ENCODE measurements at regions not wholly inside any gene's neighbourhood (a gene's known extent, or its start where the extent isn't known, plus 50 kb on each side); places are given as distances from the start of the nearest gene placed in this dataset.
"Not testable (repeated sequence)": the region's sequence is repeated elsewhere in the genome, so short reads cannot be mapped to it uniquely, and the experiment has no call there.

DNA sequence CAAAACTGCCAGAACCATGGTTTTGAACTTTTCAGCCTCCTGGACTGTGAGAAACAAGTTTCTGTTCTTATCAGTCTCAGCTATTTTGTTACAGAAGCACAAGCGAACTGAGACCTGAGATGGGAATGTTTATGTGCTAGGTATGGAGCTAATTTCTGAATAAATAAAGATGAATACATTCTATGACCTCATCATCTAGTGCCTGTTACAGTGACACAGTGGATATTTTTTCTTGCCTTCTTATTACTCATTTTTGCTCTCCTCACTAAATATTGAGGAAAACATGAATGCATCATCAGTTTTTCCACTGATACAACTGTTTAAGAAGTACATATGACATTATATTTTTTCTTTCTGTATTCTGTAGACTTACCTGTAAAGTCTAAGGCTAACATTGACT is 601.9 kb upstream of the TPTE start:
- H3K27me3 Mint-ChIP-seq (ENCODE audit: low read depth); intact Hi-C loops (cut with micrococcal nuclease): not testable (repeated sequence)

GRCh38 chr21:9943639-9944038 is 577.7 kb upstream of the TPTE start:
- CTCF ChIA-PET; H3K36me3 Mint-ChIP-seq (ENCODE audit: low read depth); intact Hi-C loops (cut with micrococcal nuclease); H3K27ac Mint-ChIP-seq; H3K4me1 Mint-ChIP-seq (ENCODE audit: low read depth); H3K4me3 Mint-ChIP-seq; H3K27me3 Mint-ChIP-seq (ENCODE audit: low read depth); DNase-seq: not testable (repeated sequence)
- peaks cover 18% of the 10 kb centered on the region for H3K9me3 Mint-ChIP-seq

More for the DNA sequence above, 601.9 kb upstream of the TPTE start:
- H3K4me1 Mint-ChIP-seq (ENCODE audit: low read depth); H3K27ac Mint-ChIP-seq; H3K4me3 Mint-ChIP-seq; H3K36me3 Mint-ChIP-seq (ENCODE audit: low read depth); H3K9me3 Mint-ChIP-seq; DNase-seq; CTCF ChIA-PET: not testable (repeated sequence)

GRCh38 chr21:9946057-9946456 is 575.3 kb upstream of the TPTE start:
- intact Hi-C loops (cut with micrococcal nuclease); CTCF ChIA-PET; H3K36me3 Mint-ChIP-seq (ENCODE audit: low read depth); H3K4me1 Mint-ChIP-seq (ENCODE audit: low read depth); H3K27me3 Mint-ChIP-seq (ENCODE audit: low read depth); DNase-seq; H3K4me3 Mint-ChIP-seq; H3K27ac Mint-ChIP-seq: not testable (repeated sequence)
- H3K9me3 Mint-ChIP-seq, result peaks cover 21% of the 10 kb centered on the region

DNA sequence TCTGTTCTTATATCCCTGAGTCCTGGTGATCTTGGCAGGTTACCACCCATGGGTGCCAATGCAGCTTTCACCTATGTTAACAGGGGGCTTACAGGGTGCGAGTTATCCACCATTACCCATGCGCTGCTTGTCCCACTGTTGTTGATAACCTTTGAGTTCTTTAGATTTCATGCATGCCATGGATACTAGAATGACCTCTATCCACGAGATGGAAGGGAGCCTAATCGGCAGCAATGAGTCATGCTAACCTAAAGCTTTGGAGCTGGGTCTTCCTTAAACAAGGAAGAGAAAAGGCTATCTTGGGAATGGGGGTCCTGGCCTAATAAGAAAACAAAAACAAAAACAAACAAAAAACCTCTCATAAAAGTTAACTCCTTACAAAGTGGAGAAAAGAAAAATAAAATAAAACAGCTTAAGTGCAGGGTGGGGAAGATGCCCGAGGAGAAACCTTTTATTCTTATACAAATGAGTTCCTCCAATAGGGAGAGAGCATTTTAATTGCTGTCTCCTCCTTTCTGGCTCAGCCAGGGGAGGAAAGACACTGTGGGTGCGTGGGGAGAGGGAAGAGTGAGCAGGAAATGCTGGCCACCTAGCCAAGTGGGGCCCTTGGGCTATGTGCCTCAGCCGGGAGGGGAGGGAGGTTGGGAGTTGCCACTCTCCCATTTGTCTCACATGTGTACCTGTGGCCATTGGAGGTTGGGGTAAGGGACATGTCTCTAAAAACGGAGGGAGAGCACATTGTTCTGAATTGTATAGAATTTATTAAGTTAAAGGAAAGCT is 571.7 kb upstream of the TPTE start:
- CTCF ChIA-PET; H3K27me3 Mint-ChIP-seq (ENCODE audit: low read depth); H3K4me1 Mint-ChIP-seq (ENCODE audit: low read depth); H3K27ac Mint-ChIP-seq; H3K4me3 Mint-ChIP-seq; DNase-seq; H3K36me3 Mint-ChIP-seq (ENCODE audit: low read depth); intact Hi-C loops (cut with micrococcal nuclease): not testable (repeated sequence)
- H3K9me3 Mint-ChIP-seq, result peaks cover 19% of the 10 kb centered on the region

GRCh38 chr21:9950363-9950762 is 571.0 kb upstream of the TPTE start:
- H3K4me3 Mint-ChIP-seq; H3K4me1 Mint-ChIP-seq (ENCODE audit: low read depth); H3K36me3 Mint-ChIP-seq (ENCODE audit: low read depth); CTCF ChIA-PET; H3K27ac Mint-ChIP-seq; intact Hi-C loops (cut with micrococcal nuclease); DNase-seq; H3K27me3 Mint-ChIP-seq (ENCODE audit: low read depth): not testable (repeated sequence)
- H3K9me3 Mint-ChIP-seq, result peaks cover 18% of the 10 kb centered on the region

DNA sequence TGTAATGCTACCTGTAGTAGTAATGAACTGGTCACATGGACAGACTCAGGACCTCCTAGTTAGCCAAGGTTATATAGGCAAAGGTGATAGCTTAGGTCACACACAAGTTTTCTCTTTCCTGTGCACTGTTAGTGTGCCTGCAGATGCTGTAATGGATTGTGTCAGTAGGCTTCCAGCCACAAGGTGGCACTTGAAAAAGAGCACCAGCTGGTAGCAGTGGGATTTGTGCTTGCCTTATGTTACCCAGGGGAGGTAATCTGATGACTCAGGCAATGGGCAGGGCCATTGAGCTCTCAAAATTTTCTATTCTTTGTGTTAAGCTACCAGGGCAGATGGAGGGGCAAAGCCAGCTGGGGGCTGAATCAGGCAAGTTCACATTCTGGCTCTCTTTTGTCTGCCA is 562.6 kb upstream of the TPTE start:
- intact Hi-C loops (cut with micrococcal nuclease); H3K9me3 Mint-ChIP-seq; CTCF ChIA-PET: not testable (repeated sequence)

DNA sequence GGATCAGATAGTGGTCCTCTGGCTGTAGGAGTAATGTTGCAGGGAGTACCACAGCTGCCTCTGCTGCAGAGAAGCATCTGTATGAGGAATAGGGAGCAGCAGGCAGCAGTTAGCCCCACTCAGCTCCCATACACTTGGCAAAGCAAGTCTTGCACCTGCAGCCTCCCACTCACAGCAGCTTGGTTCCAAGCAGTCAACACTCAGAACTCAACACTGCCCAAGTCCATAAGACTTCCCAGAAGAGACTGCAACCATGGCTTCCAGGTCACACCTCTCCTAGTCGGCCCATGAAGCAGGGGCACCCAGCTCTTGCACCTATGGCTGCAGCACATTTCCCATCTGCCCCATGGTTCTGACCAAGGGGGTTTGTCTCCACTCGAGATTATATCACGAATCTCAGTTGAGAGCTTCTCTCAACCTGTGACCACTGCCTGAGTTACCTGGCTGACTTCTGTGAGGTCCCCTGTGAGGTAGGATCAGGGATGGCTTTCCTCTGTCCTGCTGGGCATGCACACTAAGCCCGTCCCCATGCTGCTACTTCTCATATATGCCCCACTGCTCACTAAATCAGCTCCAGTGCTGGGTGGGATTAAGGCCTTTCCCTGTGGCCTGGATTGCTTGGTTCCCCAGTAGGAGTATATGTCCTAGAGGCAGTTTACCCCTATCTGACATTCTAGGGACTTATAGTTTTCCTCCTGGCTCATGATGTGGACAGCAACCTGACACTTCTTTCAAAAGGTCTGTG is 562.0 kb upstream of the TPTE start:
- H3K36me3 Mint-ChIP-seq (ENCODE audit: low read depth); DNase-seq; H3K27ac Mint-ChIP-seq; H3K9me3 Mint-ChIP-seq; H3K4me1 Mint-ChIP-seq (ENCODE audit: low read depth); CTCF ChIA-PET; H3K4me3 Mint-ChIP-seq; intact Hi-C loops (cut with micrococcal nuclease); H3K27me3 Mint-ChIP-seq (ENCODE audit: low read depth): not testable (repeated sequence)

More for the DNA sequence above, 562.6 kb upstream of the TPTE start:
- not testable (repeated sequence) for H3K27me3 Mint-ChIP-seq (ENCODE audit: low read depth); H3K36me3 Mint-ChIP-seq (ENCODE audit: low read depth); H3K4me1 Mint-ChIP-seq (ENCODE audit: low read depth); H3K27ac Mint-ChIP-seq; H3K4me3 Mint-ChIP-seq; DNase-seq

DNA sequence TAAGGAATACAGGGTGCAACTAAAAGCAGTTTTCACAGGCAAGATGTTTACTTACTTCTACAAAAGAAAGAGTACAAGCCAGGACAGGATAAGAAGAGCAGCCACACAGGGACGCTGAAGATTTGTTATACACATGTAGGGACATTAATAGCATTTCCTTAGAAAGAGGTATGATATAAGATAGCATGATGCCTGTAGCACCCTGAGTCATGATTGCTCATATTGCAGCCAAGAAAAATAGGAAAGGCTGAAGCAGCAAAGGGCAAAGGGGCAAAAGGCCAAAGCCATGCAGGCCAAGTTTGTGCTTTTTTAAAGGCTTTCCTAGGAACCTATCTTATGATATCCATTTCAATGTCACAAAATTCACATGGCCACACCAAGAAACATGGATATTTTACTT is 552.0 kb upstream of the TPTE start:
- CTCF ChIA-PET; H3K27ac Mint-ChIP-seq; intact Hi-C loops (cut with micrococcal nuclease); H3K36me3 Mint-ChIP-seq (ENCODE audit: low read depth); H3K4me1 Mint-ChIP-seq (ENCODE audit: low read depth); DNase-seq; H3K4me3 Mint-ChIP-seq; H3K27me3 Mint-ChIP-seq (ENCODE audit: low read depth): not testable (repeated sequence)
- H3K9me3 Mint-ChIP-seq, result peaks cover 17% of the 10 kb centered on the region

GRCh38 chr21:9972018-9972417 is 549.4 kb upstream of the TPTE start:
- H3K36me3 Mint-ChIP-seq (ENCODE audit: low read depth); H3K27ac Mint-ChIP-seq; CTCF ChIA-PET; H3K4me3 Mint-ChIP-seq; intact Hi-C loops (cut with micrococcal nuclease); H3K4me1 Mint-ChIP-seq (ENCODE audit: low read depth); DNase-seq; H3K27me3 Mint-ChIP-seq (ENCODE audit: low read depth): not testable (repeated sequence)
- peaks cover 14% of the 10 kb centered on the region for H3K9me3 Mint-ChIP-seq

- DNase-seq; H3K4me3 Mint-ChIP-seq; H3K4me1 Mint-ChIP-seq (ENCODE audit: low read depth); CTCF ChIA-PET; H3K27me3 Mint-ChIP-seq (ENCODE audit: low read depth); intact Hi-C loops (cut with micrococcal nuclease); H3K27ac Mint-ChIP-seq; H3K36me3 Mint-ChIP-seq (ENCODE audit: low read depth): not testable (repeated sequence)
- H3K9me3 Mint-ChIP-seq, result peaks cover 13% of the 10 kb centered on the region
Observed at GRCh38 chr21:9978371-9978770, 543.0 kb upstream of the TPTE start.

GRCh38 chr21:9997507-9997906 is 523.9 kb upstream of the TPTE start:
- DNase-seq; H3K27me3 Mint-ChIP-seq (ENCODE audit: low read depth); H3K27ac Mint-ChIP-seq; H3K36me3 Mint-ChIP-seq (ENCODE audit: low read depth); H3K4me3 Mint-ChIP-seq; CTCF ChIA-PET; H3K4me1 Mint-ChIP-seq (ENCODE audit: low read depth); intact Hi-C loops (cut with micrococcal nuclease); H3K9me3 Mint-ChIP-seq: not testable (repeated sequence)

GRCh38 chr21:10002762-10003313 is 518.5 kb upstream of the TPTE start:
- CTCF ChIA-PET; H3K36me3 Mint-ChIP-seq (ENCODE audit: low read depth); H3K27me3 Mint-ChIP-seq (ENCODE audit: low read depth); intact Hi-C loops (cut with micrococcal nuclease); H3K4me1 Mint-ChIP-seq (ENCODE audit: low read depth); H3K27ac Mint-ChIP-seq; DNase-seq; H3K4me3 Mint-ChIP-seq: not testable (repeated sequence)
- H3K9me3 Mint-ChIP-seq, result peaks cover 13% of the 10 kb centered on the region

DNA sequence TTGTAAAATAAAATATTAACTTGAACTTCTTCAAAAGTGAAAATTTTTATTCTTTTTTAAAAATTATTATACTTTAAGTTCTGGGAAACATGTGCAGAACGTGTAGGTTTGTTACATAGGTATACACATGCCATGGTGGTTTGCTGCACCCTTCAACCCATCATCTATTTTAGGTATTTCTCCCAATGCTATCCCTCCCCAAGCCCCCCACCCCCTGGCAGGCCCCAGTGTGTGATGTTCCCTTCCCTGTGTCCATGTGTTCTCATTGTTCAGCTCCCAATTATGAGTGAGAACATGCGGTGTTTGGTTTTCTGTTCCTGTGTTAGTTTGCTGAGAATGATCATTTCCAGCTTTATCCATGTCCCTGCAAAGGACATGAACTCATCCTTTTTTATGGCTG is 515.6 kb upstream of the TPTE start:
- H3K36me3 Mint-ChIP-seq (ENCODE audit: low read depth); H3K27ac Mint-ChIP-seq; H3K4me1 Mint-ChIP-seq (ENCODE audit: low read depth); H3K4me3 Mint-ChIP-seq; intact Hi-C loops (cut with micrococcal nuclease); DNase-seq; H3K27me3 Mint-ChIP-seq (ENCODE audit: low read depth); CTCF ChIA-PET: not testable (repeated sequence)
- H3K9me3 Mint-ChIP-seq, result peaks cover 11% of the 10 kb centered on the region
